Endometrial microvascular endothelial cells (primary cell): ENCODE measurements at regions not wholly inside any gene's neighbourhood (a gene's known extent, or its start where the extent isn't known, plus 50 kb on each side); places are given as distances from the start of the nearest gene placed in this dataset.

Experiments
- in situ Hi-C: cut with HindIII; loops from 2 replicates; pipeline ENCODE4 v1.10.0; 2017; ENCODE audit warnings: low sequenced_read_pairs, low pct_unique_long_range_greater_than_20kb; ENCODE audit errors: inconsistent ontology term

- in situ Hi-C loops, result no loop called here
Measured at GRCh38 chr13:71137101-71137500, 729.9 kb downstream of the DACH1 start.

- in situ Hi-C loops, result no loop called here
Measured at GRCh38 chr13:71124230-71124629, 742.8 kb downstream of the DACH1 start.

GRCh38 chr13:71118779-71119364 lies 748.1 kb downstream of the DACH1 start:
- in situ Hi-C loops, result no loop called here

- in situ Hi-C loops, result no loop called here
Measured at GRCh38 chr13:71117920-71118319, 749.1 kb downstream of the DACH1 start.

GRCh38 chr13:71115301-71115700 lies 751.7 kb downstream of the DACH1 start:
- in situ Hi-C loops, result no loop called here

- in situ Hi-C loops, result no loop called here
Measured at GRCh38 chr13:71096421-71096820, 770.6 kb downstream of the DACH1 start.

GRCh38 chr13:71090990-71091389 lies 776.0 kb downstream of the DACH1 start:
- in situ Hi-C loops, result no loop called here

- in situ Hi-C loops, result no loop called here
Measured at GRCh38 chr13:71089056-71089455, 777.9 kb downstream of the DACH1 start.

- in situ Hi-C loops, result no loop called here
Measured at GRCh38 chr13:71087432-71087831, 779.6 kb downstream of the DACH1 start.

- in situ Hi-C loops, result no loop called here
Measured at GRCh38 chr13:71087006-71087405, 780.0 kb downstream of the DACH1 start.

- in situ Hi-C loops, result no loop called here
Measured at GRCh38 chr13:71082631-71083030, 784.4 kb downstream of the DACH1 start.

GRCh38 chr13:71079638-71080037 lies 787.4 kb downstream of the DACH1 start:
- in situ Hi-C loops, result no loop called here

- in situ Hi-C loops, result no loop called here
Measured at GRCh38 chr13:71068041-71068440, 799.0 kb downstream of the DACH1 start.

- in situ Hi-C loops, result no loop called here
Measured at GRCh38 chr13:71067165-71067815, 799.7 kb downstream of the DACH1 start.

GRCh38 chr13:71056581-71056980 lies 810.4 kb downstream of the DACH1 start:
- in situ Hi-C loops, result no loop called here

GRCh38 chr13:71055644-71056043 lies 811.4 kb downstream of the DACH1 start:
- in situ Hi-C loops, result no loop called here

GRCh38 chr13:71055047-71055446 lies 812.0 kb downstream of the DACH1 start:
- in situ Hi-C loops, result no loop called here

GRCh38 chr13:71054358-71054757 lies 812.6 kb downstream of the DACH1 start:
- in situ Hi-C loops, result no loop called here

- in situ Hi-C loops, result no loop called here
Measured at GRCh38 chr13:71051573-71051972, 815.4 kb downstream of the DACH1 start.

GRCh38 chr13:71046360-71047079 lies 820.5 kb downstream of the DACH1 start:
- in situ Hi-C loops, result no loop called here
